Stimulated activated CD4-positive, alpha-beta T cell treated with anti-CD3 and anti-CD28 coated beads, Interleukin-15, amount 100 ng/mL, for 1 hour (primary cell): ENCODE measurements at regions not wholly inside any gene's neighbourhood (a gene's known extent, or its start where the extent isn't known, plus 50 kb on each side); places are given as distances from the start of the nearest gene placed in this dataset.
"Not testable (repeated sequence)": the region's sequence is repeated elsewhere in the genome, so short reads cannot be mapped to it uniquely, and the experiment has no call there.

Source experiments
- DNase-seq, 2 donors: peaks; one replicate each; pipeline ENCODE4 v3.0.0-alpha.2; 2020; ENCODE audit warnings: low read depth in 1 of 2, low spot score in 1 of 2

GRCh38 chr6:166703149-166703710, 76.2 kb upstream of the RPS6KA2 start:
- DNase-seq: no peak

- not testable (repeated sequence) for DNase-seq
These were observed 74.4 kb upstream of the RPS6KA2 start for GRCh38 chr6:166701424-166701823.

- DNase-seq: not testable (repeated sequence)
These were observed 73.8 kb upstream of the RPS6KA2 start for GRCh38 chr6:166700871-166701270.

- no peak for DNase-seq
These were observed 70.1 kb upstream of the RPS6KA2 start for GRCh38 chr6:166697113-166697512.

- no peak for DNase-seq
These were observed 66.8 kb upstream of the RPS6KA2 start for GRCh38 chr6:166693880-166694279.

- DNase-seq: no peak
These were observed 65.8 kb upstream of the RPS6KA2 start for GRCh38 chr6:166692723-166693302.

- no peak for DNase-seq
These were observed 64.7 kb upstream of the RPS6KA2 start for GRCh38 chr6:166691746-166692145.

- no peak for DNase-seq
These were observed 64.1 kb upstream of the RPS6KA2 start for GRCh38 chr6:166691199-166691598.

- DNase-seq: no peak
These were observed 62.6 kb upstream of the RPS6KA2 start for GRCh38 chr6:166689687-166690086.

GRCh38 chr6:166688901-166689300, 61.9 kb upstream of the RPS6KA2 start:
- no peak for DNase-seq

- DNase-seq: no peak
These were observed 60.8 kb upstream of the RPS6KA2 start for GRCh38 chr6:166687879-166688205.

GRCh38 chr6:166687070-166687878, 60.2 kb upstream of the RPS6KA2 start:
- DNase-seq: no peak

GRCh38 chr6:166686317-166686716, 59.3 kb upstream of the RPS6KA2 start:
- no peak for DNase-seq

- no peak for DNase-seq
These were observed 57.8 kb upstream of the RPS6KA2 start for GRCh38 chr6:166684866-166685265.

- no peak for DNase-seq
These were observed 57.1 kb upstream of the RPS6KA2 start for GRCh38 chr6:166684170-166684569.

- DNase-seq: no peak
These were observed 56.4 kb upstream of the RPS6KA2 start for GRCh38 chr6:166683477-166683876.

- DNase-seq: no peak
These were observed 52.5 kb upstream of the RPS6KA2 start for GRCh38 chr6:166679566-166679965.

- DNase-seq: no peak
These were observed 51.4 kb upstream of the RPS6KA2 start for GRCh38 chr6:166678426-166678825.

GRCh38 chr6:166677941-166678340, 50.9 kb upstream of the RPS6KA2 start:
- DNase-seq: no peak
